Uterus (tissue), 3 donors: ENCODE measurements at regions not wholly inside any gene's neighbourhood (a gene's known extent, or its start where the extent isn't known, plus 50 kb on each side); places are given as distances from the start of the nearest gene placed in this dataset.

Experiments
- DNase-seq, 2 donors: peaks; one replicate each; pipeline ENCODE4 v3.0.0-alpha.2; 2019 to 2020
- H3K27ac ChIP-seq, 2 donors: fragments of 200-600 bp; sonication (generic); 1 replicate in 1 of 2; 2 replicates in 1 of 2; pipeline ENCODE4 v1.5.1; 2016 to 2018
- H3K27me3 ChIP-seq, 2 donors: fragments of 200-600 bp; sonication (generic); one replicate each; pipeline ENCODE4 v1.5.1; 2018 to 2019; ENCODE audit warnings: control low read depth in 1 of 2
- H3K36me3 ChIP-seq, 2 donors: fragments of 200-600 bp; sonication (generic); one replicate each; pipeline ENCODE4 v1.5.1; 2019; ENCODE audit warnings: control low read depth in 1 of 2
- H3K4me1 ChIP-seq, 2 donors: fragments of 200-600 bp; sonication (generic); one replicate each; pipeline ENCODE4 v1.5.1; 2018 to 2019; ENCODE audit warnings: control low read depth in 1 of 2
- H3K4me3 ChIP-seq, 2 donors: fragments of 200-600 bp; sonication (generic); 1 replicate in 1 of 2; 2 replicates in 1 of 2; pipeline ENCODE4 v1.5.1; 2018 to 2019; ENCODE audit warnings: mild to moderate bottlenecking in 1 of 2
- H3K9me3 ChIP-seq, 2 donors: fragments of 200-600 bp; sonication (generic); one replicate each; pipeline ENCODE4 v1.5.1; 2019; ENCODE audit warnings: control low read depth in 1 of 2
- CTCF ChIP-seq, 4 experiments: fragments of 200-600 bp in 2 of 4; fragments of 450-650 bp in 2 of 4; sonication (generic) in 2 of 4; IDR thresholded peaks; one replicate each; pipeline ENCODE4 v1.5.1; 2016 to 2019; ENCODE audit warnings: antibody characterized with exemption in 4 of 4, mild to moderate bottlenecking in 2 of 4, moderate library complexity in 1 of 4
- POLR2A ChIP-seq, 2 donors: fragments of 450-650 bp; IDR thresholded peaks; one replicate each; pipeline ENCODE4 v1.6.1; 2016; ENCODE audit warnings: antibody characterized with exemption in 2 of 2, mild to moderate bottlenecking in 1 of 2, moderate library complexity in 1 of 2
- intact Hi-C: fragments of 100-400 bp; cut with DNase I; formaldehyde crosslinking; loops from one replicate; pipeline ENCODE4 v1.15.1; 2023; ENCODE audit warnings: low total_unique reads
- donor health status: DM: yes; HTN: yes; CAD: no.

- Histone ChIP-seq H3K4me3 (no peak overlapping the region), H3K36me3 (no peaks in the 10 kb centered on the region)
- DNase-seq: no peak
Observed at GRCh38 chr5:6090838-6091237, 287.5 kb downstream of the MED10 start.

GRCh38 chr5:6090079-6090654 is 288.2 kb downstream of the MED10 start:
- Histone ChIP-seq H3K9me3 (no peaks in the 10 kb centered on the region), H3K27me3 (no peaks in the 10 kb centered on the region), H3K4me3 (no peak overlapping the region), H3K27ac (no peak overlapping the region), H3K4me1 (no peaks in the 10 kb centered on the region), H3K36me3 (no peaks in the 10 kb centered on the region)
- TF ChIP-seq CTCF (IDR thresholded peaks at IDR 0.05) (no peak), POLR2A (IDR thresholded peaks at IDR 0.05) (no peak)
- intact Hi-C loops: no loop called here
- no peak for DNase-seq

More at GRCh38 chr5:6090838-6091237, 287.5 kb downstream of the MED10 start:
- Histone ChIP-seq H3K4me1 (no peaks in the 10 kb centered on the region), H3K9me3 (no peaks in the 10 kb centered on the region), H3K27me3 (no peaks in the 10 kb centered on the region), H3K27ac (no peak overlapping the region)
- TF ChIP-seq CTCF (IDR thresholded peaks at IDR 0.05) (no peak), POLR2A (IDR thresholded peaks at IDR 0.05) (no peak)
- intact Hi-C loops: no loop called here

GRCh38 chr5:6088706-6089105 is 289.6 kb downstream of the MED10 start:
- no peak overlapping the region for H3K4me3 ChIP-seq
- DNase-seq: no peak
- no peaks in the 10 kb centered on the region for H3K9me3 ChIP-seq
- H3K36me3 ChIP-seq: no peaks in the 10 kb centered on the region
- TF ChIP-seq POLR2A (IDR thresholded peaks at IDR 0.05) (no peak), CTCF (IDR thresholded peaks at IDR 0.05) (no peak)
- H3K27me3 ChIP-seq: no peaks in the 10 kb centered on the region
- H3K4me1 ChIP-seq: no peaks in the 10 kb centered on the region
- H3K27ac ChIP-seq: no peak overlapping the region
- intact Hi-C loops: no loop called here

DNA sequence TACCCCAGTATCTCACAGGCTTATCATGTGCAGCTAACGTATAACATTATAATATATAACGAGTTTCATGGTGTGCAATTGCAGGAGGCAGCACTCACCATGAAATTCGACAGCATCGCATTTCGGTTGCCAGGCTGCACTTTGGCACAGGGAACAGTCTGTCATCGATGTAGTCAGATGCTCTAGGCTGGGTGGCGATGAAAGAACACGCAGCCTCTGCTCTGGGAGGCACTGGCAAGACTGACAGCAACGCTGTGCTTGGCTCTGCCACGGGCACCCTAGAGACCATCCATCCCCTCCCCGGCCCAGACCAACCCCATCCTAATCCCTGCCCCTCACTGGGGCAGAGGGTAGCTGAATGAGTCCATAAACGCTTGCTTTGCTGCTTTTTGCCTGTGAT is 290.8 kb downstream of the MED10 start:
- Histone ChIP-seq H3K27me3 (no peaks in the 10 kb centered on the region), H3K4me3 (no peak overlapping the region), H3K27ac (no peak overlapping the region), H3K36me3 (no peaks in the 10 kb centered on the region), H3K9me3 (no peaks in the 10 kb centered on the region), H3K4me1 (no peaks in the 10 kb centered on the region)
- intact Hi-C loops: no loop called here
- no peak for DNase-seq
- TF ChIP-seq CTCF (IDR thresholded peaks at IDR 0.05) (no peak), POLR2A (IDR thresholded peaks at IDR 0.05) (no peak)

DNA sequence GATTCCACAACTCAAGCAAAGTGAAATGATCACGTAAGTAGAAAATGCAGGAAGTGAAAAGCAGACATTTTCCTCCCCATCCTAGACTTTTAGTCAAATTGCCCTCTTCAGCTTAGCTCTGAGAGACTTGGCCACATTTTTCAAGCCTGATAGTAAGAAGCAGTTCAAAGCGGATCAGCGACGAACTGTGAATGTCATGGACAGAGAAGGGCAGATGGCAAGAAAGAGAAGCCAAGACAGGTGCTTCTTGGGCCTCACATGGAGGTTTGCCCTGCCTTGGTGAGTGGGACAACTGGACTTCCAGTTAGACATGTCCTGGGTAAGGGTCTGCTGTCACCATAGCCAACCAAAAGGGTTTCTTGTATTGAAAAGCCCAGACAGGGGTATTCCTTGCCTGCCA is 291.5 kb downstream of the MED10 start:
- Histone ChIP-seq H3K27me3 (no peaks in the 10 kb centered on the region), H3K4me3 (no peak overlapping the region), H3K9me3 (no peaks in the 10 kb centered on the region), H3K4me1 (no peaks in the 10 kb centered on the region), H3K27ac (no peak overlapping the region), H3K36me3 (no peaks in the 10 kb centered on the region)
- no peak for DNase-seq
- TF ChIP-seq CTCF (IDR thresholded peaks at IDR 0.05): no peak
- no peak for TF ChIP-seq POLR2A (IDR thresholded peaks at IDR 0.05)
- intact Hi-C loops: no loop called here
